HepG2 (cell line): ENCODE measurements at regions not wholly inside any gene's neighbourhood (a gene's known extent, or its start where the extent isn't known, plus 50 kb on each side); places are given as distances from the start of the nearest gene placed in this dataset.

Experiments
- ATAC-seq: fragments of 200-7000 bp; cut with Tn5 transposase; 3 replicates; pipeline ENCODE4 v1.9.1; 2020; ENCODE audit warnings: mild to moderate bottlenecking, moderate library complexity
- BruUV-seq: library from RNA; stranded (reverse); fragments of 400-500 nt; replicated peaks from 2 replicates; lab custom pipeline; 2021; lab: Mats Ljungman, UMichigan
- CTCF ChIA-PET: fragments of 300-600 bp; formaldehyde crosslinking; extraction: SDS; loops from one replicate; lab custom pipeline; 2021; ENCODE audit warnings: low total read pairs, inconsistent platforms, low intra/inter-chr PET ratio; lab: Yijun Ruan, JAX
- POLR2A ChIA-PET: fragments of 350-600 bp; sonication (Branson Sonifier 250); formaldehyde crosslinking; loops from one replicate; lab custom pipeline; 2020; ENCODE audit warnings: antibody characterized with exemption, inconsistent platforms; lab: Yijun Ruan, JAX
- DNase-seq: peaks from one replicate; pipeline ENCODE4 v3.0.0-alpha.2; 2015; ENCODE audit warnings: low spot score
- FAIRE-seq: peaks from 3 replicates; lab custom pipeline; 2011; peaks lifted over from hg19 to GRCh38; lab: Jason Lieb, UNC
- H2AFZ ChIP-seq: one replicate; pipeline ENCODE4 v1.6.1; 2011; ENCODE audit warnings: low read length, inconsistent platforms
- H3K27ac ChIP-seq: fragments of 300-600 bp; 3 replicates; pipeline ENCODE4 v1.8.0; 2011; ENCODE audit warnings: mixed run types, mild to moderate bottlenecking, mixed read lengths, low read length, inconsistent platforms; ENCODE audit not compliant: insufficient read depth; ENCODE audit errors: extremely low read length
- H3K27me3 ChIP-seq, 2 experiments: fragments of 200-600 bp in 1 of 2; 2 replicates in 1 of 2; 3 replicates in 1 of 2; pipeline versions ENCODE4 v1.6.0 to v1.8.0; 2011; ENCODE audit warnings: low read length in 2 of 2, mild to moderate bottlenecking in 2 of 2, moderate library complexity in 2 of 2, inconsistent platforms in 1 of 2; ENCODE audit not compliant: insufficient read depth in 2 of 2, control insufficient read depth in 1 of 2
- H3K36me3 ChIP-seq, 2 experiments: fragments of 200-600 bp in 1 of 2; replicated peaks in 1 of 2; 2 replicates in 1 of 2; 3 replicates in 1 of 2; pipeline versions ENCODE4 v1.5.1 to v1.8.0; 2011; ENCODE audit warnings: low read length in 2 of 2, inconsistent platforms in 1 of 2; ENCODE audit not compliant: insufficient read depth in 2 of 2, control insufficient read depth in 1 of 2
- H3K4me1 ChIP-seq: 2 replicates; pipeline ENCODE4 v1.5.1; 2012; ENCODE audit warnings: low read length, inconsistent platforms; ENCODE audit not compliant: insufficient read depth
- H3K4me2 ChIP-seq: 2 replicates; pipeline ENCODE4 v1.6.0; 2011; ENCODE audit warnings: low read depth, low read length, inconsistent platforms
- H3K4me3 ChIP-seq, 3 experiments: fragments of 200-600 bp in 1 of 3; sonication (generic), shearing (Covaris generic) in 1 of 3; replicated peaks in 1 of 3; 2 replicates each; pipeline ENCODE4 v1.5.1; 2011 to 2016; ENCODE audit warnings: low read length in 3 of 3, inconsistent platforms in 2 of 3, low read depth in 2 of 3, mild to moderate bottlenecking in 2 of 3, control low read depth in 1 of 3, mixed read lengths in 1 of 3; ENCODE audit not compliant: insufficient read depth in 1 of 3
- H3K79me2 ChIP-seq: one replicate; pipeline ENCODE4 v1.6.1; 2011; ENCODE audit warnings: low read length, inconsistent platforms; ENCODE audit not compliant: insufficient read depth
- H3K9ac ChIP-seq: 2 replicates; pipeline ENCODE4 v1.6.0; 2011; ENCODE audit warnings: mild to moderate bottlenecking, low read depth, low read length, inconsistent platforms; ENCODE audit not compliant: insufficient read depth
- H3K9me3 ChIP-seq: 2 replicates; pipeline ENCODE4 v1.5.1; 2012; ENCODE audit warnings: mild to moderate bottlenecking, low read length
- H4K20me1 ChIP-seq: 2 replicates; pipeline ENCODE4 v1.6.0; 2011; ENCODE audit warnings: inconsistent platforms, mild to moderate bottlenecking, low read length, moderate library complexity; ENCODE audit not compliant: insufficient read depth
- CBX2 ChIP-seq, 2 experiments: fragments of 200-600 bp in 1 of 2; sonication (generic); formaldehyde crosslinking in 1 of 2; IDR thresholded peaks; 2 replicates each; pipeline versions ENCODE4 v1.7.0 to v1.8.1; 2018 to 2022; ENCODE audit warnings: low read depth in 2 of 2, low read length in 1 of 2, mild to moderate bottlenecking in 1 of 2, missing genetic modification reagents in 1 of 2
- FOSL2 ChIP-seq: sonication (generic); formaldehyde crosslinking; IDR thresholded peaks from 2 replicates; pipeline ENCODE4 v1.4.0; 2020; ENCODE audit warnings: missing genetic modification reagents
- HNRNPLL ChIP-seq: fragments of 200-400 bp; formaldehyde crosslinking; IDR thresholded peaks from 2 replicates; pipeline ENCODE4 v1.6.1; 2017; ENCODE audit warnings: mild to moderate bottlenecking, low read depth, low read length; ENCODE audit not compliant: poor library complexity, severe bottlenecking
- MYC ChIP-seq: sonication (generic); formaldehyde crosslinking; IDR thresholded peaks from 2 replicates; pipeline ENCODE4 v1.9.0; 2021; ENCODE audit warnings: missing genetic modification reagents, borderline replicate concordance
- PAWR ChIP-seq: sonication (generic); formaldehyde crosslinking; IDR thresholded peaks from 2 replicates; pipeline ENCODE4 v1.4.0; 2020; ENCODE audit warnings: missing genetic modification reagents, mild to moderate bottlenecking, borderline replicate concordance
- POLR2AphosphoS5 ChIP-seq: IDR thresholded peaks from 2 replicates; pipeline ENCODE4 v1.6.1; 2012; ENCODE audit warnings: low read depth, low read length
- SETDB1 ChIP-seq: sonication (generic); formaldehyde crosslinking; IDR thresholded peaks from 2 replicates; pipeline ENCODE4 v1.5.1; 2020; ENCODE audit warnings: missing genetic modification reagents, mild to moderate bottlenecking, borderline replicate concordance
- TBX3 ChIP-seq: fragments of 450-650 bp; IDR thresholded peaks from 2 replicates; pipeline ENCODE4 v1.6.1; 2017; ENCODE audit warnings: antibody characterized with exemption, mild to moderate bottlenecking, inconsistent platforms, borderline replicate concordance
- ZBTB8A ChIP-seq: sonication (generic); formaldehyde crosslinking; IDR thresholded peaks from 2 replicates; pipeline ENCODE4 v1.4.0; 2020; ENCODE audit warnings: mild to moderate bottlenecking, low read depth, missing genetic modification reagents, borderline replicate concordance
- ZNF772 ChIP-seq: sonication (generic); formaldehyde crosslinking; IDR thresholded peaks from 2 replicates; pipeline ENCODE4 v1.5.0; 2020; ENCODE audit warnings: mild to moderate bottlenecking, missing genetic modification reagents
- ZNF850 ChIP-seq: sonication (generic); formaldehyde crosslinking; conservative IDR thresholded peaks from 2 replicates; pipeline ENCODE4 v1.9.0; 2021; ENCODE audit warnings: mild to moderate bottlenecking, missing genetic modification reagents
- ZSCAN21 ChIP-seq: sonication (generic); formaldehyde crosslinking; IDR thresholded peaks from 2 replicates; pipeline ENCODE4 v1.8.0; 2022; ENCODE audit warnings: mild to moderate bottlenecking, missing genetic modification reagents, moderate library complexity, borderline replicate concordance
- WGBS: methylation state at CpG from one replicate; pipeline ENCODE4 v1.1.6; 2017; ENCODE audit warnings: low lambda C conversion rate; 5-methylcytosine and 5-hydroxymethylcytosine counted together
- in situ Hi-C: cut with HindIII; loops from 2 replicates; pipeline ENCODE4 v1.10.0; 2017; ENCODE audit warnings: low pct_unique_long_range_greater_than_20kb; ENCODE audit not compliant: extremely low pct_ligation_motif_present
- intact Hi-C: fragments of 100-400 bp; cut with micrococcal nuclease; formaldehyde crosslinking; loops from one replicate; pipeline ENCODE4 v1.10.0; 2022; ENCODE audit not compliant: unreplicated experiment

GRCh38 chr22:27399161-27399560 is 402.4 kb downstream of the MN1 start (continued):
- TF ChIP-seq ZNF772 (no peak), ZNF850 (CRISPR knock-in tag) (no peak), TBX3 (no peak), ZSCAN21 (CRISPR knock-in tag) (no peak), PAWR (CRISPR knock-in tag) (no peak), HNRNPLL (no peak), ZBTB8A (CRISPR knock-in tag) (no peak), MYC (CRISPR knock-in tag) (no peak)

- DNase-seq, result no peak
- no TSS peak for BruUV-seq
- no peak for FAIRE-seq
Measured at GRCh38 chr22:27400811-27401210, 400.7 kb downstream of the MN1 start.

More at GRCh38 chr22:27400811-27401210, 400.7 kb downstream of the MN1 start:
- H3K27ac ChIP-seq, result no peak overlapping the region
- 4% methylated on average over 1 of the region's 1 CpG for WGBS
- intact Hi-C loops, result no loop called here
- no peak for TF ChIP-seq CBX2 (IDR thresholded peaks at IDR 0.05; ENCODE audit: low read depth, low read length)
- no peak for TF ChIP-seq CBX2 (CRISPR knock-in tag; IDR thresholded peaks at IDR 0.05; ENCODE audit: low read depth)
- TF ChIP-seq POLR2AphosphoS5, result no peak
- no peak for TF ChIP-seq FOSL2 (CRISPR knock-in tag)
- no peak for TF ChIP-seq SETDB1
- TF ChIP-seq, all 625 proteins: peak for 0
- no peak overlapping the region for H3K4me3 ChIP-seq
- H4K20me1 ChIP-seq, result no peaks in the 10 kb centered on the region
- no peak for ATAC-seq
- no peaks in the 10 kb centered on the region for H3K79me2 ChIP-seq
- no peak overlapping the region for H2AFZ ChIP-seq
- H3K9me3 ChIP-seq, result no peaks in the 10 kb centered on the region
- CTCF ChIA-PET, result no interaction called here
- no peaks in the 10 kb centered on the region for H3K4me1 ChIP-seq
- H3K9ac ChIP-seq, result no peak overlapping the region
- no peaks in the 10 kb centered on the region for H3K36me3 ChIP-seq
- H3K4me2 ChIP-seq, result no peak overlapping the region
- POLR2A ChIA-PET, result no interaction called here
- in situ Hi-C loops, result loop anchor here (25.0 kb wide), 1 partner anchor 611 kb away; no protein-coding TSS in a partner anchor
- peaks cover 0 to 2% of the 10 kb centered on the region in 2 experiments; a peak in 3 of 5 replicates for H3K27me3 ChIP-seq
